HG03025 (cell line): ENCODE measurements at regions not wholly inside any gene's neighbourhood (a gene's known extent, or its start where the extent isn't known, plus 50 kb on each side); places are given as distances from the start of the nearest gene placed in this dataset.

Experiments used
- ATAC-seq: cut with Tn5 transposase; IDR thresholded peaks from one replicate; pipeline ENCODE4 v1.9.1; 2021; ENCODE audit warnings: mild to moderate bottlenecking, moderate library complexity; ENCODE audit not compliant: unreplicated experiment, low FRiP score

DNA sequence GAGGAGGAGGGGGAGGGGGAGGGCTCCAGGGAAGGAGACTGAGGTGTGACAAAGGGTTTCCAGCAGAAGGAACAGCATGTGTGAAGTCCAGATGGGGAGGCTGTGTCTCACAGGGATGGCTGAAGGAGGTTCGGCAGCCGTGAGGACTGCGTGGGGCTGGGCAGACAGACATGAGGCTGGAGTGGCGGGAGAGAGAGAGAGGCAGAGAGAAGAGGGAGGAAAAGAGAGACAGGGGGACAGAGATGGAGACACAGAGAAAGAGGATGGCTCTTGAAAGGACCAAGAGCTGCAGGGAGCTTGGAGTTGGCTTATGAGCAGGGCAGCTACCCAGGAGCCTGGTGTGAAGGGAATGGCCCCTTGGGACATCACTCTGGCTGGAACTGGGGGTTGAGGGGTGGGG lies 138.9 kb upstream of the ASB18 start:
- ATAC-seq, result no peak

DNA sequence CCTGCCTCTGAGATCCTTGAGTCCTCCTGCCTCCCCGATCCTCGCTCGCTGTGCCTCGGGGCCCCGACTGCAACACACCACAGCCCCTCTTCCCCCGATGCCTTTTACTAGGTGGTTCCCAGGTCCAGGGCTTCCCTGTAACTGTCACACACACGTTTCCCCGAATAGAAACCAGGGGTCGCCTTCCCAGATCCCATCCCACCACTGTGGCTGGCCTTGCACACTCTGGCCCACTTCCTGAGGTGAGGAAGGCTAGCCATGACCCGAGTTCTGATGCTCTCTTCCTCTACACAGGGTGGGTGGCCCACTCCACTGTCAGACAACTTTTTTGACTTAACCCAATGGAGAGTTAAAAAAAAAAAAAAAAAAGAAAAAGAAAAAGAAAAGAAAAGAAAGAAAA lies 139.6 kb upstream of the ASB18 start:
- ATAC-seq, result no peak

DNA sequence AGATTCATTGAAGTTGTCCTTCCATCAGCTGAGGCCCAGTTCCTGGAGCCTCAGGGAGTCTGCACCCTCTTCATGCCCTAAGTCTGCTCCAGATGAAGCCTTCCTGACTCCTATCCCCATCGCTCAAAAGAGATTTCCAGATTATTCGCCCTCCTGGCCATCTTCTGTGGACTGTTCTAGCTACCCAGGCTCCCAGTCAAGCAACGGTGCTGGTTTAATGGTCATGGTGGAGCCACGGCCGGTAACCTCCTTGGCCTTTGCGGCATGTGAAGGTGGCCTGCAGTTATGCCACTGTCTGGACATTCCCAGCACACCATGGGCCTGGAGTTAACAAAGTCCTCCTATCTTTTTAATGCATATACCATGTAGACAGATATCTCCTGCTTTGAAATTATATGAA lies 140.1 kb upstream of the ASB18 start:
- ATAC-seq, result no peak

DNA sequence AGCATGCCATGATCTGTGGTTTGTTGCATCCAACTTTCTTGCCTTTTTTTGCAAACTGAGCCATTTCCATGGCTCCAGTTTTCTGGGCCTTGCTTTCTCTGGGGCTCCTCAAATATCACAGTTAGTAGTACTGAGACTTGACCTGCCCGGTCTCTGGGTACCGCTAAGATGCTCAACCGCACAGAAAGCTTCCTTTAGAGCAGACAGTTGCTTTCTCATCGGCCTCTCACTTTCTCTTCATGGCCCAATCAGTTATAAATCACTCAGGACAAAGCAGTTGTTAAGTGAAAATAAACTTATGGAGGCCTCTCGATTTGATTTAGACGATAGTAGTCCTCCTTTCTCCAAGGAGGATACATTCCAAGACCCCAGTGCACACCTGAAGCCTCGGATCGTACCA lies 141.2 kb upstream of the ASB18 start:
- ATAC-seq, result no peak

DNA sequence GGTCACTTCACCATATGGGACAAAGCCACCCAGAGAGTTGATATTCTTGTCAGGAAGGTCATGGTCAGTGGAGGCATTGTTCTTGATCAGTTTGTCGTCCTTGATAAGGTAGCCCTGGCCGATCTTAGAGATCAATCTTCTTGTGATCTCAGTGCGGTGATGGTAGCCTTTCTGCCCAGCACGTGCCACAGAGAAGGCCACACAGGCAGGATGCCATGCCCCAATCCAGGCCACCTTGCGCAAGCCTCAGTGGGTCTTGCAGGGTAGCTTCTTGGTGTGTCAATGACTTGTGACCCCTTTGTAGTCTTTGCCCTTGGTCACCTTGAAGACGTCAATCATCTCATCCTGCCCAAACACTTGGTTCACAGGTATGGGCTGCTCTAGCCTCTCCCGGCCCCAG lies 143.9 kb upstream of the ASB18 start:
- ATAC-seq, result no peak

DNA sequence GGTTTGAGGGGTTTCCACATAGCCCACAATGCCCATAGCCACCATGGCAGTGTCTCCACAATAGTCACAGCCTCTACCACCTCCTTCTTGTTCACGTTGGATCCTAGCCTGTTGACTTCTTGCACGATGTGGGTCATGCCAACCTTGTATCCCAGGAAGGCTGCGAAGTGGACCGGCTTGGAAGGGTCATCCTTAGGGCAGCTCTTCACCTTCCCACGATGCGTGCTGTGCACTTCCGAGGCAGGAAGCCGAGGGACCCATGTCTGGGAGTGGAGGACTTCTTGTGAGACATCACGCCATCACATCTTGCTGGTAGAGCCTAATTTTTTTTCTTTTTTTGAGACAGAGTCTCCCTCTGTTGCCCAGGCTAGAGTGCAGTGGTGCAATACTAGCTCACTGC lies 144.6 kb upstream of the ASB18 start:
- no peak for ATAC-seq

DNA sequence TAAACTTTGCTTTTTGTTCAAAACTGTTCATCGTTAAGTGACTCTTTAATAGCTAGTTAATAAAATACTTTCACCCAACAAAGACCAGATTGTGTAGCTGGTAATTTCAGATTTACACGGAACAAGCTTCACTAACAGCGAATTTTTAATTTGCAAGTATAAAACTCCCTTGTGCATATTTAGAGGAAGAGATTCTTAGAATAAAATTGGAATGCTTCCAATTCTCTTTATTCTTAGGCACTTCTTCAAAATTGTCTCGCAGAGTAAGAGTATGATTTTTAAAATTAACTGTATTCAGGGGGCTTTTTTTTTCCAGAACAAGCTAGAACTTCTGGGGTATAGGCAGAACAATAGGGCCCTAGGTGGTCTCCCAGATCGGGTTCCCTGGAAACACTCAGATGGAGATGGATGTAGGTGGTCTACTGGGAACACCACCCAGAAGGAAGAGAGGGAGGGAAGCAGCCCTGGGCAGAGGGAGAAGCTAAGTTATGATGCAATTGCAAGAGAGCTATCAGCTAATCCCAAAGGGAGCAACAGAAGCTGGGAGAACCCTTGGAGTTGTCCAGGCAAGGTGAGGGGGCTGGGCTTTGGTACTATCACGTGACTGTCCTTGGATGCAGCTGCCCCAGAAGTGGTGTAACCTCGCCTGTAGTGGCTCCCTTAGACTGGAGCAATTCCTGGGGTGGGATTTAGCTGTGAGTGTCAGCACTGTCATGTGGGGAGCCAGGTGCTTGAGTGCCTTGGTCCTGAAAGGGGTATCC lies 151.7 kb upstream of the ASB18 start:
- ATAC-seq, result no peak

DNA sequence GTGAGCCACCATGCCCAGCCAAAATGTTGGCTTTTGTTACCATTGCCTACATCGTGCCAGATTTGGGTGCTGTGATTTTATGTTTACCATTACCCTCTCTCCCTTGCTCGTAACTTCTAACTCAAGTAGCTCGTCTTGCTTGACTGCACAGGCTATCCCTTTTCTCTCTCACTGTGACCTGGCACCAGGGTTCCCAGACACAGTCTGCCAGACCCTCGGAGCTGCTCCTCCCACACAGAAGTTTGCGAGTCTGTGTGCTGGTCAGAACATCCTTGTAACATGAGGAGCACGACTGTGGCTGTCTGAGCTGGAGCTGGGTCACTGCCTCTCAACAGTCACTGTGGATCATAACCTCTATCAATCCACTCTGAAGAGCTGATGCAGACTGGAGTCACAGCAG lies 152.5 kb upstream of the ACKR3 start:
- ATAC-seq, result no peak

DNA sequence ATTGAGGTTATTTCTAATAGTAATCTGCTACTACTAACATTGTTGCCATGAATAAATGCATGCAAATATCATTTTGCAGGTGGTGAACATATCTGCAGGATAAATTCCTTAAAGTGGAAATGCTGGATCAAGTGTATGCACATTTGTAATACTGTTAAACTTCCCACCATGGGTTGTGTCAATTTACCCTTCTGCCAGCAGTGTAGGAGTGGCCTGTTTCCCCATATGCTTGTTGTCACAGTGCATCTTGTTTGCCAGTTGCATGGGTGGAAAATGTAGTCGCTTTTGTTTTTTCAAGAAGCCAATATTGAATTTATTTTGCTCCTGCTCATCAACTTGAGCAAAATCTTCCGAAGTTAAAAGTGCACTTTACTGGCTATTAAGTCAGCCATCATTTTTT lies 139.0 kb upstream of the ACKR3 start:
- no peak for ATAC-seq

DNA sequence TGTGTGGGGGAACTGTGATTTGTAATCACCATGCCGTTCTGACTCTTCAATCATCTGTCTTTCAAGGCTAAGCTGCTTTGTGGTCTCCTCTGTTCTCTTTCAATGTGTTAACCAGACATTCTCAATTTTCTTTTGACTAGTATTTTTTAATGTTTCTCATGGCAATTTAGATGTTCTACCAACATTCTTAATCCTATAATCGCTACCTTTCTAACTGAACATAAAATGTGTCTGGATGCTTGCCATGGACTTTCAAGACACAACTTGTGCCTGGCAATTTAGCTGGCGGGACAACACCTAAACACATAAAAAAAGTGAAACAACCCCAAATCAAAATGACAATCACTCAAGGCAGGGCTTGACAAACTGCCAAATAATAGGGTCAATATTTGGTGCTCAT lies 135.0 kb upstream of the ACKR3 start:
- no peak for ATAC-seq

DNA sequence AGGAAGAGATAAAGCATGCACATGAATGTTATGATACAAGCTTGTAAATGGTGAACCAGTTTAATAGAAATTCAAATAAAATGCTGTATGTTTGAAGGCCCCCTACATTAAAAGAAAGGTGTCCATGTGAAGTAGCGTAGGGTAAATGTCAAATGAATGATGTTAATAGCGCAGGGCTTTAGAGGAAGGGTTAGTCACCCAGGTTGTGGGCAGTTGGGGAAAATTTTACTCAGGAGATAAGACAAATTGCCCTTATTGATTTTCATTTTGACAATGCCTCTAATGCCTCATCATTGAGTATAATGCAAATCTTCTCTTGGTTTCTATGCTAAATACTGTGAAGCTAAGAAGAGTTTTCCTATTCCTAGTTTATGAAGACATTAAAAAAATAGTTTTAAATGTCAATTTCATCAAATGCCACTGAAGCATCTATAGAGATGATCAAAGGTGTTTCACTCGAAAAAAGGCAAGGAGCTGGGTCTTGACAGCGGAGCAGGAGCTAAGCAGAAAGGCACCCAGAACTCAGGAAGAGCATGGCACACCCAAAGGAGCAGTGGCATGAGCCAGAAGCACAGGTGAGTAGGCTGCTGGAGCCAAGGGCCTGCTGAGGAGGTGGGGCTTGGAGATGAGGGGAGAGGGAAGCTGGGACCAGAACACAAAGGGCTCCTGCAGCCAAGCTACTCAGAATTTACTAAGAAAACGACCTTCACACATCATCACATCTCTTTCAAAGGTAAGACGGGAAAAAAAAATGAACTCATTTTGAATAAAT lies 129.3 kb upstream of the ACKR3 start:
- ATAC-seq, result no peak

DNA sequence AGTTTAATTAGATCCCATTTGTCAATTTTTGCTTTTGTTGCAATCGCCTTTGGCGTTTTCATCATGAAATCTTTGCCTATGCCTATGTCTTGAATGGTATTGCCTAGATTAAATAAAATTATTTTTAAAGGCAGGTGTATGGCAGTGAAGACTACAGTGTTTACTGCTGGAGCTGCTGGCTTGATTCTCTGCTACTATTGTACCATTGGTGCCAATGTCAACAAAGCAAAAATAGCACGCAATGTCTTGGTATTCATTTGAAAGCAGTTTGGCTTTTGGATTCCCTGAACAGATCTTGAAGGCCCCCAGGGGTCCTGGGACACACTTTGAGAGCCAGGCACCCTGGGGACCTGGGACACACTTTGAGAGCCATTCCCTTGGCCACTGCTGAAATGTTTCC lies 125.4 kb upstream of the ACKR3 start:
- no peak for ATAC-seq

DNA sequence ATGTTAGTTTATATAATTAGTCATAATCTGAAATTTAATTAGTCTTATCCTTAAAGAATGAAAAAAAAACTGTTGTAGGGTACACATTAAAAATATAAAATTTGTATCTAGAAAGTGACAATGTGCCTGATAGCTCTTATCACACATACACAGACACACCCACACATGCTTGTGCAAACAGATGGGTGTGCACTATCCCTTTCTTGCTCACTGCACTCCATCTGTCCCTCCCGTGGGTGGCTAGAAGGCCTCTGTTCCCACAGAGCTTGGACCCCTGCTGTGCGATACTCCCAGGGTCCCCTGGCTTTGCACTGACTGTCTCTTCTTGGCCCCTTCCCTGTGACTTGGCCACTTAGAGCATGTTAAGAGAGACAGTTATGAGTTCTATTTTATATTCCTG lies 123.9 kb upstream of the ACKR3 start:
- no peak for ATAC-seq

DNA sequence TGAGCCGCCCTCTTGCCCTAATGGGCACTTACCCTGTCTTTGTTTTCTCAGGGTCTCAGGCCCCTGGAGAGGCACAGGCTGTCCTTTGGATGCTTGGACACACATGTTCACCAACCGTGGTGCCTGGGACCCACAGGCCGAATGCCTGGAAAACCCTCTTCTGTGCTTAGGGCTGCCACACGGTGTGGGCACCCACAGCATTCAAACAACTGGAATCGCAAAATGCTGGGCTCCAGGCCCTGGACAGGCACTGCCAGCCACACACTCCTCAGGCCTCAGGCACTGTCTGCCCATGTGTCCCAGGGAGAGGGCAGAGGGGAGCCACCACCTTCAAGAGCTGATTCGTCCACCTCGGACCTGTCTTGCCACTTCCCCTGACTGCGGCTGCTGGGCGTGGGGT lies 123.1 kb upstream of the ACKR3 start:
- ATAC-seq, result no peak

DNA sequence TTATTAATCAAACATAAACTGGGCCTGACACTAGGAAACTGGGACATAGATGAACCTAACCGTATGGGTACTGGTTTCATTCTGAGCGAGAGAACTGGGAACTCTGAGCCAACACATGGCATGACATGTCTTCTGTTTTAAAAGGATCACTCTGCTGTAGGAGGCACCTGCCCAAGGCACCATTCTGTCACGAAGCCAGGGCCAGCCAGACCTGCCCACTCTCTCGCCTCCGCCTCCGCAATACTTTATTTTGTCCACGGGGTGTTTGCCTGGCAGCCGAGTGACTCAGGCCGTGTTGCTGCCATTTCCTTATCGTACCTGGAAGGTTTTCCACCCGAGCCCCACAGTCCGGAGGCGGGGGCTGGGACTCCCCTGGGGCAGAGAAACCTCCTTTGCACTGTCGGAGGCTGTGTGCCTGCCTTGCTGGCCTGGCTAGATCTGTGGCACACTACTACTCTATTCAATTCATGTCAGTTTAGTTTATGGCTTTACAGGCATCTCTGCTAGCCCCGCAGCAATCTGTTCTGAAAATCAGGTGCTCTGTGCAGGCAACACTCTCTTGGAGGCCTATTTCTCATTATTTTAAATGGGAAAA lies 120.4 kb upstream of the ACKR3 start:
- ATAC-seq, result no peak

DNA sequence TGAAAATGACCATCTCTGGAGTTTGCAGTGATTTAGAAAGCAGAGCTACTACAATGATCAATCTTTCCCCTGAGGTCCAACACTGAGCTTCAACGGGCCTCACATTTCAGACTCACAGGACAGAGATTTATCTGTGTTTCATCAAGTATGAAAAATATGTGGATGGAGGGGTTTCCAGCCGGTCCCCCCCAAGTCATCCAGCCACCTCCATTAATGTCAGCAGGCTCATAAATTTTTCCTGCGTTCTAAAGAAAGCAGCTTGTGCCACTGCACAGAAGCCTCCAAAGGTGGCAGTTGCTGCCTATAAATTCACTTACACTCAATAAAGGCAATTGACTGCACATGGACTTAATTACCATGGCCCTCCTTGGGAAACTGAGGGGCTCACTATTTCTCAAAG lies 117.4 kb upstream of the ACKR3 start:
- ATAC-seq, result no peak

DNA sequence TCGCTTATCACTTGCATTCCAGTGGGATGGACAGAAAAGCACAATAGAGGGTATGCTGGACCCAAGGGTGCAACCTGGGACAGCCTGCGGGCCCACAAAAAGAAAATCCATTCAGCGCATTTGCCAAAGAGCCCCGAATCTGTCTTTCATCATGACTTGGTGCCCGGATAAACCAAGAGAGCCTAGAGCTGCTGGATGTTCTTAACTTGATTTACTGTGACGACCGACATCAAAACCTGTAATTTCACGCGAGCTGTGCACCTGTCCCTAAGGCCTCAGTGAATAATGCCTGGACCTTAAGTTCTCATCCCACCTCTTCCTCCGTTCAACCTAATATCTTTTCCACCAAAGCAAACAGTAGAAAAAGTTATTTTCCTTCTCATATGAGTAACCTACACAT lies 115.5 kb upstream of the ACKR3 start:
- no peak for ATAC-seq

DNA sequence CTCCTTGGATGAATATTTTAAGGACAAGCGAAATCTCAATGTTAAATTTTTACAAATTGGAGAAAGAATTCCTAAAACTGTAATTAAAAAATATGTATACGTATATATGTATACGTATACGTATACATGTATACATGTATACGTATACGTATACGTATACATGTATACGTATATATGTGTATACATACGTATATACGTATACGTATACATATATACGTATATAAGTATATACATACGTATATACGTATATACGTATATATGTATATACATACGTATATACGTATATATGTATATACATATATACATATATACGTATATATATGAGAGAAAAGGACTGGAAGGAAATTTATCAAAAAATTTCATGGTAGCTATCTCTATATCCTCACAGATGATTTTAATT lies 110.2 kb upstream of the ACKR3 start:
- no peak for ATAC-seq

DNA sequence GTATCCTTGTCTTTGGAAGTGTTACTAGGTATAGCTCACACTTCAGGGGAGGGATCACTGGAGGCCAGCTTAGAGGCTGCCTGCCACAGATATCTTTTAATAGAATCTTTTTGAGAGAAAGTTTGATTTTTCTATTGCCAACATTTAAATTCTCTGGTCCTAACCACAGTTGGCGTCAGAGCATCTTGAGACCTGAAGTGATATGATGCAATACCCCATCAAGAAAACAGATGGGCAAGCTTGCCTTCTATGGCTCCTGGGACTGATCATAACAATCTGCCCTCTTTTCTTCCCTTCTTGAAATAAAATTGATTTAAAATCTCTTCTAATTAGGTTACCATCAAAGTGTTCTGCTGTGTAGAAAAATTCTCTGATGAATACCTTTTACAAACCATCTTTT lies 105.5 kb upstream of the ACKR3 start:
- no peak for ATAC-seq

DNA sequence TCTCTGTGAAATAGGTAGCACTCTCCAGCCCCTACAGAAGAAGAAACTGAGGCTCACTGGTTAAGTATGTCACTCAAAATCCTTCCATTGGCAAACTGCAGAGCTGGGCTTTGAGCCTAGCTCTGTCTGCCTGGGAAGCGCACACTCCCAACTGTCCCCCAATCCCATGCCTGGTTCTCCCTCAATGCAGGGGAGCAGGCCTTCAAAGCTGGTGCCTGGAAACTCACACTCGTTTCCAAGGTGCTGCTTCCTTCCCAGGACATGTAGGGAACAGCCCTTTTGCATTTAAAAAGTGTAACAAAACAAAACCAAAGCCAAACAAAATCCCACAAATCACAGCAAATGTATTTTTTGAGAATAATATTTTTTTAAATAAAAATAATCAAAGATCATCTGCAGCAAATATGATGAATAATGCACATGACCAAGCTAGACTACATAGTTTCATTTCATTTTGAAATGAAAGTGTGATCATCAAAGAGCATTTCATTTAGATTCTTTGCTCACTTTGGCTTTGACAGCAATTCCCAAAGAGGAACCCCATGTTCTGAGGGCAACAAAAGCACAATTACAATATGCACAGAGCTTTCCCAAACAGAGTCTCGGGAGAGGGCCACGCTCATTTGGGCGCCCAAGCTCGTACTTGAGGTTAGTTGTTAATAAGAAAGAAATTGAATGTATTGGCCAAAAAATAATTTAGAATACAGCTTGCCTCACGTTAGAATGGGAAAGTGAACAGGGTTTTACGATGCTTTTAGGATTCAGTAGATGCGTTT lies 96.7 kb upstream of the ACKR3 start:
- no peak for ATAC-seq

DNA sequence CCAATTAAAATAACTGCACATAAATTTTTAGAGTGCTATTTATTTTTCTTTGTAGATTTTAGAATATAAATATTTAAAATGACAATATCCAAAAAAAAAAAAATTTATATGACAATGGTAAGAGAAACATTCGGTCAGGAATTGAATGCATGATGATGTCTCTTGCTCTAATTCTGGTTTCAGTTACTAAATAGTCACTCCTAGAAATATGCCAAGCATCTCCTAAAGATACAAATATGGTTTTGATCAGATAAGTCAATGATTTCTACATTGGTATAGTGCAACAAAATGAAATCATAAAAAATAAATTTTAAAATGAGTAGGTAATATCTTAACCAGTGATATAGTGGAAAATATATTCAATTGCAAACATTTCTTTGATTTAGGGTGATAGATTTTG lies 95.9 kb upstream of the ACKR3 start:
- no peak for ATAC-seq
